ENCODE measurements at regions not wholly inside any gene's neighbourhood (a gene's known extent, or its start where the extent isn't known, plus 50 kb on each side); places are given as distances from the start of the nearest gene placed in this dataset.

- no peak for TF ChIP-seq CTCF (conservative IDR thresholded peaks at IDR 0.05; ENCODE audit: low read depth)
- H3K27ac ChIP-seq: no peak overlapping the region
- POLR2A ChIA-PET (ENCODE audit: low non-redundant PET): no interaction called here
- DNase-seq (ENCODE audit: low spot score): no peak
- CTCF ChIA-PET: interaction anchor here (1.1 kb wide), 1 partner anchor 23 kb away, joined by 3 read pairs; no protein-coding TSS in a partner anchor
Observed at GRCh38 chr10:84049645-84050011, 89.7 kb upstream of the GHITM start.

- H3K27ac ChIP-seq: no peak overlapping the region
- TF ChIP-seq CTCF (conservative IDR thresholded peaks at IDR 0.05; ENCODE audit: low read depth): no peak
- no peak for DNase-seq (ENCODE audit: low spot score)
- CTCF ChIA-PET: no interaction called here
- POLR2A ChIA-PET (ENCODE audit: low non-redundant PET): no interaction called here
Observed at GRCh38 chr10:84053626-84054025, 85.7 kb upstream of the GHITM start.

GRCh38 chr10:84054743-84055142 is 84.6 kb upstream of the GHITM start:
- ChIA-PET CTCF (no interaction called here), POLR2A (ENCODE audit: low non-redundant PET) (no interaction called here)
- no peak overlapping the region for H3K27ac ChIP-seq
- TF ChIP-seq CTCF (conservative IDR thresholded peaks at IDR 0.05; ENCODE audit: low read depth): no peak
- no peak for DNase-seq (ENCODE audit: low spot score)

- TF ChIP-seq CTCF (conservative IDR thresholded peaks at IDR 0.05; ENCODE audit: low read depth): no peak
- DNase-seq (ENCODE audit: low spot score): no peak
- POLR2A ChIA-PET (ENCODE audit: low non-redundant PET): no interaction called here
- H3K27ac ChIP-seq: no peak overlapping the region
- CTCF ChIA-PET: interaction anchor here (0.9 kb wide), 1 partner anchor 34 kb away, joined by 3 read pairs; no protein-coding TSS in a partner anchor
Observed at GRCh38 chr10:84059526-84059925, 79.8 kb upstream of the GHITM start.

GRCh38 chr10:84063440-84063839 is 75.9 kb upstream of the GHITM start:
- POLR2A ChIA-PET (ENCODE audit: low non-redundant PET): no interaction called here
- CTCF ChIA-PET: no interaction called here
- no peak overlapping the region for H3K27ac ChIP-seq
- TF ChIP-seq CTCF (conservative IDR thresholded peaks at IDR 0.05; ENCODE audit: low read depth): no peak
- DNase-seq (ENCODE audit: low spot score): no peak

GRCh38 chr10:84065804-84066601 is 73.3 kb upstream of the GHITM start:
- no peak for DNase-seq (ENCODE audit: low spot score)
- CTCF ChIA-PET: interaction anchor here (0.7 to 0.9 kb wide), 2 partner anchors 98 to 196 kb away, joined by 3 read pairs; no protein-coding TSS in a partner anchor
- H3K27ac ChIP-seq: no peak overlapping the region
- TF ChIP-seq CTCF (conservative IDR thresholded peaks at IDR 0.05; ENCODE audit: low read depth): no peak
- POLR2A ChIA-PET (ENCODE audit: low non-redundant PET): no interaction called here

Measured in RWPE1 (cell line).